GM18517 (cell line): ENCODE measurements at regions not wholly inside any gene's neighbourhood (a gene's known extent, or its start where the extent isn't known, plus 50 kb on each side); places are given as distances from the start of the nearest gene placed in this dataset.
"Not testable (repeated sequence)": the region's sequence is repeated elsewhere in the genome, so short reads cannot be mapped to it uniquely, and the experiment has no call there.

Source experiments
- ATAC-seq: cut with Tn5 transposase; IDR thresholded peaks from one replicate; pipeline ENCODE4 v1.9.1; 2021; ENCODE audit warnings: mild to moderate bottlenecking, moderate library complexity; ENCODE audit not compliant: unreplicated experiment

DNA sequence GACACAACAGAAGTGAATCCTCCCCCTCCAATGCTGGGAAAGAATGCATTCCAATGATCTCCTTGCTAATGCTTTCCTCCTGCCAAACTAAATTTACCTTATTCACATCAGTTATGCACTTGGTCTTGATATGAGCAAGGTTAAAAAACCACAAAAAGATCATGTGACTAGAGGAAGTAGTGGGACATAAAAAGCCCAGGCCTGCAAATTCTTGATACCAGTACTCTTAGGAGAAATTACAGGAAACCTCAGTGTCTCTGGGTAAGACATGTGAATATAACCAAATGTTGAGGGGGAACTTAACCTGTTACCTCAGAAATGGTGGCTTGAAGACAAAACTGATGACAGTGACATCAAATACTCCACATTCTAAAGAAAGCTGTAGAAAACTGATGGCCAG lies 427.1 kb downstream of the RPS29 start:
- no peak for ATAC-seq

GRCh38 chr14:49139593-49139992 lies 446.6 kb downstream of the RPS29 start:
- no peak for ATAC-seq

- ATAC-seq = no peak
These were observed 451.2 kb downstream of the RPS29 start for GRCh38 chr14:49134940-49135339.

- no peak for ATAC-seq
These were observed 464.9 kb downstream of the RPS29 start for GRCh38 chr14:49121246-49121645.

- ATAC-seq = no peak
These were observed 471.9 kb downstream of the RPS29 start for GRCh38 chr14:49114161-49114893.

DNA sequence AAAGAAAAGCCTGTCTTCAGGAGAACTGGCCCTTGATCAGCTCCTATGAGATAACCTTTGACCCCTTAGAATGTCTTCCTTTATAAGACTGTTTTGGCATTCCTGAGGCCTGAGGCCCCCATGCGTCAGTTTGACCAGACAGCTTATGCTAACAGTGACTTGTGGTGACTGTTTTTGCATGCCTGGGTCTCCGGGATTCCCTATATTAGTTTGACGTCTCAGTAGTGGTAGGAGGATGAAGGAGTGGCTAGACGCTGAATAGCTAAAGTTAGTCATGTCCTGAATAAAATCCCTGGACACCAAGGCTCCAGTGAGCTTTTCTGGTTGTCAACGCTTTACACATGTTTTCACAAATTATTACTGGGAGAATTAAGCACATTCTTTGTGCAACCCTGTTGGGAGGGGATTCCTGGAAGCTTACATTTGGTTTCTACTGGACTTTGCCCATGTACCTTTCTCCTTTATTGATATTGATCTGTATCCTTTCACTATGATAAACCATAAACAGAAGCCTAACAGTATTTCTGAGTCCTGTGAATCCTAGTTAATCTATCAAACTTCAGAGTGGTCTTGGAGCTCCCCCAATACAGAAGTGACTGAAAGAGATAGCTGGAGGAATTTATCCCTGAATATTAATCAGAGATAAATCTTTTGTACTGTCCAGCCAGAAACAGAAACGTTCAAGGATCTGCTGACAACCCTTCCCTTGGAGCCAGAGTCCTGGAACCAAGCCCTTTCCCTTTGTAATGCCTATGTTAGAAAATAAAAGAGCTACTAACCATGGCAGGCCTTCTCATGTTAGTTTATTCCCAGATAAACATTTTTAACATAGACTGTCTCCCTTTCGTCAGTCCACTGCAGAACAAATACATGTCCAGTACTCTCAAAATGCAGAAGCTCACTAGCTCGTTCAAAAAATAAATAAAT lies 479.2 kb downstream of the RPS29 start:
- ATAC-seq = no peak

- no peak for ATAC-seq
These were observed 480.2 kb downstream of the RPS29 start for GRCh38 chr14:49105956-49106355.

DNA sequence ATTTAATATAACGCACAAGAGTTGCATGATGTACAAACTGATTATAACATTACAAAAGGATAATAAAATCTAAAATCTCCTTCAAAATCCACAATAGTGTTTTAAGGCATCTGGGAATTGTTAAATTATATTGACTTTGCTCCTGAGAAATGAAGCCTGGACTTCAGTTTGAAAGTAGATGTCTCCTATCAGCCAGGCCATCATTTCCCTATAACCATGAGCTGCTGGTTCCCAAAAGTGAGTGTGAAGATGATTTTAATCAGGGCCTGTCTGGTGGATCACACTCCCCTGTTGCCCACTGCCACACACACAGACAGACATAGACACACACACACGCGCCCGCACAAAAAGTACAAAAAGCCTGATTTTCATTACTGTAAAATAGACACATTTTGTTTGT lies 480.7 kb downstream of the RPS29 start:
- ATAC-seq = no peak

DNA sequence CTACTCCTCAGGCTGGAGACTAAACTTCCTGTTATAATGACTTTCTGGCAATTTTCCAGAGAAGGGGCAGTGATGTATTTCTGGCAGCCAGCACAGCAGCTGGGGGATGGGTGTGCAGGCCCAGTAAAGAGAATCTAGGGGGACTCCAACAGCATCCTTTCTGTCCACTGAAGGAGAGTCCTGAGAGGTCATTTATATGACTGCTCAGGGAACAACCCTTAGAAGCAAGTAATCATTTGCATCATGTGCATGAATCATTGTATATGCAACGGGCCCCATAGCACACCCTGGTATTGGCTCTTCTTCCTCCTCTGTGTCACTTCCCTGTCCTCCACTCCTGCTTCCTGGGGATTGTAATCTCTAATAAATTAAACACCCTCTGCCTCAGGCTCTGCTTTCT lies 493.8 kb downstream of the RPS29 start:
- ATAC-seq = no peak

DNA sequence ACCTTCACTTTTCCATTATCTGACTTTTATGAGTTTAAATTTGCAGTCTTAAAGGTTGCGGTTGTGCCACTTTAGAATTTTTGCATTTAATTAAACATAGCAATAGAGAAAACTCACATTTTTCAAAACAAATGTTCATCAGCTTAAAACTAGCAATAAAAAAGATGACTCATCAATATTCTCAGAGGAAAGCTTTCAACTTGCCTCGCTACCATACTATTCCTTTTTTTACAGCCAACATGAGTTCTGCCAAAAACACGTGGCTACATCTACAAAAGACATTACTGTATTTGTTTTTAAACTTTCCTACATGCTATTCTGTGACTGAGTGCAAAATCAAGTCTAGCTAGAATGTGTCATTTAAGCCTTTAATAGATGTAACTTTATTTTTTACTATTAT lies 497.1 kb downstream of the RPS29 start:
- ATAC-seq = no peak

DNA sequence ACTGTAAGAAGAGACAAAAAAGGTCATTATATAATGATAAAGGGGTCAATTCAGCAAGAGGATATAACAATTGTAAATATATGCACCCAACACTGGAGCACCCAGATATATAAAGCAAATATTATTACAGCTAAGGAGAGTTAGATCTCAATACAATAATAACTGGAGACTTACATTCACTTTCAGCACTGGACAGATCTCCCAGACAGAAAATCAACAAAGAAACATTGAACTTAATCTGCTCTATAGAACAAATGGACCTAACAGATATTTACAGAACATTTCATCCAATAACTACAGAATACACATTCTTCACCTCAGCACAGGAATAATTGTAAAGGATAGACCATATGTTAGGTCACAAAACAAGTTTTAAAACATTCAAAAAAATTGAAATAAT lies 512.9 kb downstream of the RPS29 start:
- not testable (repeated sequence) for ATAC-seq

DNA sequence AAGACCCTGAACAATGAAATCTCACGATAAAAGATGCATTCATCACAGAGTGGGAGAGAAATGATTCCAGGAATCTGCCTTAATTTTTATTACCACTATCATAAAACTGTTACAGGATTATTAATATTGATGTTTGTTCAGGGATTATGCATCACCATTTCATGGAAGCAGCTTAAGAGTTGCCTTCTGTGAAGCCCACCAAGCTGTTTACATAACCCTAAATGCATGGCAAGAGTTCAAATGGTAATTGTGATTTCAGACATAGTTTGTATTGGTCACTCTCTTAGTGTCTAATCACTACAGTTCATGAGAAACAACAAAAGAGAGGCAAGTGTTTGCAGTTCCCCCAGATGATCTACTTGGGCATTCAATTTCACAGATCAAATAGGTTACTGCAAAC lies 527.7 kb downstream of the RPS29 start:
- ATAC-seq = no peak

DNA sequence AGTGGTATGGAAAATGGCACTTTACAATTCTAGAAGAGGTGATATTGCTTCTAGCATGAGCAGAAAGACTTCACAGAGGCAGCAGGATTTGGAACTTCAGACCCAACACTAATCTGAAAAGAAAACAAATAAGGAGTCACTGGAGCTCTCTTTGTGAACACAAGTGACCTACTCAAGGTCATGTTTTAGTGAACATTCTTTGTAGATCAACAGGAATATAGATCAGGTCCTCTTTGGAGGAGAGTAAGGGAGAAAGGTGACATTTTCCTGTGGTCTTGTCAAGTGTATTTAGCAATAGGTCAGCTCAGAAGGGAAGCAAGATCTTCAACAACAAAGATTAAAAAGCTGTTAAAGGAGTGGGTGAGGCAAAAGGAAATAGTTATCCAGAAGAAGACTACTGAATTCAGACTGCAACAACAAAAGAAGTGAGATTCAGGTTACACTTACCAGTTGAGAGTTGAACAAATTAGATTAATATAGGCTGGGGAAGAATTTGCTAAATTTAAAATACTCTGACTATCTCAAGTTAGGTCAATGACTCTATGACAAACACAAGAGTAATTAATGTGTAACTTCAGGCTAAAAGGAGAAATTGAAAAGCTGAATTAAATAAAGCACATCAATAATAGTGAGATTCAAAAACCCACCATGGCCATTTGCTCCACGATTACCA lies 528.2 kb downstream of the RPS29 start:
- no peak for ATAC-seq

GRCh38 chr14:49056021-49056420 lies 530.2 kb downstream of the RPS29 start:
- ATAC-seq = no peak

GRCh38 chr14:49052521-49052920 lies 533.7 kb downstream of the RPS29 start:
- no peak for ATAC-seq

DNA sequence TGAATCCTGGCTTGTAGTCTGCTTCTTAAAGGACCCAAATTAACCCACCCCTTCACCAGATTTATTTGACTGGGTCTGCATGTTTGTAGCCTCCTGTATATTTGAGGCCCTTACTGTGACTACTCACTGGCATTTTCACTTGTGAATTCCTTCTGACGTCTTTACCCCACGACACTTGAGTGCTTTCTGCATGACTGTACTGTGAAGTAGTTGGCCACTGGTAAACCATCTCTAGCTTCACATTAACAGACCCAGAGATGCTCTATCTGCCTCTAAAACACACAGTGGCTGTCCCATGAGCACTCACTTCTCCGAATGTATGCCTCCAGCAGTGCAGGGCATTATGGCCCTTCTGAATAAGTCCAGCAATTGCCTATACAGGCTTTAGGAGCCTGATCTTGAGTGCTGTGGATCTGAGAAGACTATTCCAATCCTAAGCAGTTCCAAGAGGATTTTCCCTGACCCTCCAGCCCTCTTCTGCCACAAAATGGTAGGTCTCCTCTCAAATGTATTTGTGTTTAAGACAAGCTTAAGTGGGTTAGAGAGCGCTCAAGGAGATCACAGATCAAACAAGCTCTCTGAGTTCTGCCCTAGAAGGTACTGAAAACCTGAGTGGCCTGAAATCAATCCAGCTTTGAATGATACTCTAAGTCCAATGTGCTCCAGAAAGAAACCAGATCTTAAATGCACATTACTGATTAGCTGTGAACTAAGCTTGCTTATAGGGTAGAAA lies 534.7 kb downstream of the RPS29 start:
- ATAC-seq = no peak

DNA sequence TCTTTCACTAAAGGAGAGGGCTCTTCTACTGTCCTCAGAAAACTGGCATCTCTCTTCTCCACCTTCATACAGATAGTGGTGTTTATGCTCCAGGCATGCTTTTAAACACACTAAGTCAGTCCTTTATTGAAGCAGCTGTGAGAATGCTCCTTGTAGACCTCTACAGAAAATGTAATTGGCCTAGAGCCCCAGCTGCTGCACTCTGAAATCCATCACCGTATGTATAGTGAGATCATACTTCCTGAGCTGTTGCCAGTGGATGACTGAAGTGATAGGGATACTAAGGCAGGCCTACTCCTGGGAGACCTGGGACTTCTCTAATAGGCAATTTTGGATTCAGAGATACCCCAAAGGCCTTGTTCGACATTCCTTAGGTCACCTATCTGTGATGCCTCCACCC lies 535.4 kb downstream of the RPS29 start:
- ATAC-seq = no peak

DNA sequence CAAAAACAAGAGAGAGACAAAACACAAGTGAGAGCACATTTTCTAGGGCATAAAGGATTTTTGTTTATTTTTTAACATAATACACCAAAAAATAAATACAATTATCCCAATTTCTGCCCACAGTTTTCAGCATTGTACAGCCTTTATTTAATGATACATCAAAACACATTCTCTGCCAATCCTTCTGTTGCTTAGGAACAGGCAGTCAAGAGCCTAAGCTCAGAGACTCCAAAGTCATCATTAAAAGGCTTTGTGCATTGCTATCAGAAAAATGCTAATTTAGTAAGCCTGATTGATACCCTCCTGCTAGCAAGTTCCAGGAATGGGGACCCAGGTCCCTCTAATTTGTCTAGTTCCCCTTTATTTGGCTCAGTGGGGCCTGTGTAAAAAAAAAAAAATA lies 536.5 kb downstream of the RPS29 start:
- ATAC-seq = no peak

DNA sequence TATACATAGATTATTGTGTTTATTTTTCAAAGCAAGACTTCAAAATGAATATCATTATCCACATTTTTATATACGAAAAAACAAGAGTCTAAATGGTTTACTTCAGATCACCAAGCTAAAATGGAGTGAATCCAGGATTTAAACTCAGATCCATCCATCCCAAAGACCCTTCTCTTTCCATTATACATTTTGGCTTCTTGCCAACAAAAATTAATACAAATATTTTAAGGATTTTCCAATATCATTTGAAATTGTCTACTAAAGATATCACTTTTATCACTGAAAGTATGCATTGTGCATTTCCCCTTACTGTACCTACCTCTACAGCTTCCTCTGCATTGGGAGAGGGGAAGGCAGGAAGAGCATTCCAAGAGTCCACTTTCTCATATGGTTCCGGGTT lies 541.2 kb downstream of the RPS29 start:
- ATAC-seq = no peak

- no peak for ATAC-seq
These were observed 549.1 kb downstream of the RPS29 start for GRCh38 chr14:49036984-49037516.

GRCh38 chr14:49036266-49036665 lies 549.9 kb downstream of the RPS29 start:
- no peak for ATAC-seq
